ENCODE measurements at regions not wholly inside any gene's neighbourhood (a gene's known extent, or its start where the extent isn't known, plus 50 kb on each side); places are given as distances from the start of the nearest gene placed in this dataset.

GRCh38 chr4:125770814-125771398, 456.2 kb downstream of the FAT4 start:
- Histone ChIP-seq H3K27ac (no peak overlapping the region), H3K36me3 (no peaks in the 10 kb centered on the region), H3K4me1 (no peaks in the 10 kb centered on the region), H3K27me3 (replicated peaks in 1 of 7) (no peaks in the 10 kb centered on the region), H3K4me3 (no peak overlapping the region), H3K9me3 (peaks cover 0 to 7% (median 3%) of the 10 kb centered on the region in 8 donors)
- intact Hi-C loops (cut with DNase I; ENCODE audit: low total_unique reads): no loop called here
- DNase-seq: no peak
- TF ChIP-seq POLR2AphosphoS5 (IDR thresholded peaks at IDR 0.05) (no peak), POLR2A (IDR thresholded peaks at IDR 0.05) (no peak), CTCF (IDR thresholded peaks at IDR 0.05 in 8 of 11, conservative IDR thresholded peaks at IDR 0.05 in 3 of 11) (no peak)
- WGBS, 5 donors: 70 to 83% (median 74%) methylated on average over 6 of the region's 6 CpGs

GRCh38 chr4:125772680-125773079, 457.9 kb downstream of the FAT4 start:
- DNase-seq: no peak
- TF ChIP-seq CTCF (IDR thresholded peaks at IDR 0.05 in 8 of 11, conservative IDR thresholded peaks at IDR 0.05 in 3 of 11) (no peak), POLR2A (IDR thresholded peaks at IDR 0.05) (no peak), POLR2AphosphoS5 (IDR thresholded peaks at IDR 0.05) (no peak)
- 88 to 97% (median 95%) methylated on average over 1 of the region's 1 CpG for WGBS, 5 donors

GRCh38 chr4:125773502-125773901, 458.7 kb downstream of the FAT4 start:
- Histone ChIP-seq H3K9me3 (peaks cover 0 to 21% (median 14%) of the 10 kb centered on the region in 8 donors), H3K4me3 (no peak overlapping the region), H3K27ac (no peak overlapping the region), H3K36me3 (no peaks in the 10 kb centered on the region), H3K27me3 (replicated peaks in 1 of 7) (no peaks in the 10 kb centered on the region), H3K4me1 (no peaks in the 10 kb centered on the region)
- WGBS, 5 donors: 81 to 95% (median 86%) methylated on average over 1 of the region's 1 CpG
- intact Hi-C loops (cut with DNase I; ENCODE audit: low total_unique reads): no loop called here
- DNase-seq: no peak
- TF ChIP-seq POLR2AphosphoS5 (IDR thresholded peaks at IDR 0.05): no peak
- no peak for TF ChIP-seq CTCF (IDR thresholded peaks at IDR 0.05 in 8 of 11, conservative IDR thresholded peaks at IDR 0.05 in 3 of 11)
- TF ChIP-seq POLR2A (IDR thresholded peaks at IDR 0.05): no peak

More at GRCh38 chr4:125772680-125773079, 457.9 kb downstream of the FAT4 start:
- Histone ChIP-seq H3K4me1 (no peaks in the 10 kb centered on the region), H3K27ac (no peak overlapping the region), H3K27me3 (replicated peaks in 1 of 7) (no peaks in the 10 kb centered on the region), H3K9me3 (peaks cover 0 to 21% (median 14%) of the 10 kb centered on the region in 8 donors), H3K4me3 (no peak overlapping the region), H3K36me3 (no peaks in the 10 kb centered on the region)
- intact Hi-C loops (cut with DNase I; ENCODE audit: low total_unique reads): no loop called here

- 85 to 90% (median 86%) methylated on average over 2 of the region's 2 CpGs for WGBS, 5 donors
- Histone ChIP-seq H3K27me3 (replicated peaks in 1 of 7) (no peaks in the 10 kb centered on the region), H3K4me3 (no peak overlapping the region), H3K27ac (no peak overlapping the region), H3K4me1 (no peaks in the 10 kb centered on the region), H3K9me3 (peaks cover 0 to 21% (median 14%) of the 10 kb centered on the region in 8 donors), H3K36me3 (no peaks in the 10 kb centered on the region)
- intact Hi-C loops (cut with DNase I; ENCODE audit: low total_unique reads): no loop called here
- no peak for DNase-seq
- TF ChIP-seq CTCF (IDR thresholded peaks at IDR 0.05 in 8 of 11, conservative IDR thresholded peaks at IDR 0.05 in 3 of 11): no peak
- no peak for TF ChIP-seq POLR2A (IDR thresholded peaks at IDR 0.05)
- TF ChIP-seq POLR2AphosphoS5 (IDR thresholded peaks at IDR 0.05): no peak
Measured at GRCh38 chr4:125773931-125774330, 459.2 kb downstream of the FAT4 start.

Data from spleen (tissue), 11 donors.